SK-N-SH (cell line): ENCODE measurements at regions not wholly inside any gene's neighbourhood (a gene's known extent, or its start where the extent isn't known, plus 50 kb on each side); places are given as distances from the start of the nearest gene placed in this dataset.

Experiments used
- CTCF ChIA-PET: fragments of 300-600, 350-600 bp; formaldehyde crosslinking; extraction: SDS; loops from one replicate; lab custom pipeline; 2021; lab: Yijun Ruan, JAX
- POLR2A ChIA-PET: fragments of 350-600 bp; sonication (Branson Sonifier 250); formaldehyde crosslinking; extraction: SDS; loops from one replicate; lab custom pipeline; 2020; ENCODE audit warnings: antibody characterized with exemption, inconsistent platforms; lab: Yijun Ruan, JAX
- DNase-seq: peaks from one replicate; pipeline ENCODE4 v3.0.0; 2012
- H2AFZ ChIP-seq: fragments of 200-600 bp; sonication (generic); 2 replicates; pipeline ENCODE4 v1.8.1; 2016; ENCODE audit warnings: antibody characterized with exemption, mild to moderate bottlenecking, low read depth
- H3F3A ChIP-seq: fragments of 200-600 bp; sonication (generic); replicated peaks from 2 replicates; pipeline ENCODE3; 2016; ENCODE audit warnings: antibody characterized with exemption, mild to moderate bottlenecking; ENCODE audit not compliant: insufficient read depth
- H3K27ac ChIP-seq, 2 experiments: fragments of 200-500 bp in 1 of 2; fragments of 200-600 bp in 1 of 2; sonication (Bioruptor generic) in 1 of 2; sonication (generic), shearing (Covaris generic) in 1 of 2; 2 replicates each; pipeline versions ENCODE4 v1.5.1 to v1.6.1; 2014 to 2016; ENCODE audit warnings: low read depth in 2 of 2, inconsistent platforms in 1 of 2, low read length in 1 of 2, mild to moderate bottlenecking in 1 of 2, mixed read lengths in 1 of 2
- H3K27me3 ChIP-seq: fragments of 200-600 bp; sonication (generic), shearing (Covaris generic); 2 replicates; pipeline ENCODE4 v1.6.1; 2016; ENCODE audit warnings: mixed run types; ENCODE audit not compliant: insufficient read depth
- H3K36me3 ChIP-seq, 2 experiments: fragments of 200-500 bp in 1 of 2; fragments of 200-600 bp in 1 of 2; sonication (Bioruptor generic) in 1 of 2; sonication (generic) in 1 of 2; replicated peaks in 1 of 2; 2 replicates each; pipeline versions ENCODE3 to v1.5.1; 2014 to 2016; ENCODE audit warnings: low read length in 1 of 2, mild to moderate bottlenecking in 1 of 2; ENCODE audit not compliant: insufficient read depth in 2 of 2, control insufficient read depth in 1 of 2
- H3K4me1 ChIP-seq, 2 experiments: fragments of 200-500 bp in 1 of 2; fragments of 200-600 bp in 1 of 2; sonication (Bioruptor generic) in 1 of 2; sonication (generic), shearing (Covaris generic) in 1 of 2; 2 replicates each; pipeline versions ENCODE4 v1.5.1 to v1.6.1; 2014 to 2016; ENCODE audit warnings: low read depth in 1 of 2, low read length in 1 of 2, mixed run types in 1 of 2; ENCODE audit not compliant: insufficient read depth in 2 of 2, control insufficient read depth in 1 of 2
- H3K4me2 ChIP-seq: fragments of 200-600 bp; sonication (generic), shearing (Covaris generic); 2 replicates; pipeline ENCODE4 v1.6.1; 2017; ENCODE audit warnings: mixed run types
- H3K4me3 ChIP-seq, 2 experiments: fragments of 200-500 bp in 1 of 2; fragments of 200-600 bp in 1 of 2; sonication (Bioruptor generic) in 1 of 2; sonication (generic), shearing (Covaris generic) in 1 of 2; 2 replicates each; pipeline versions ENCODE4 v1.5.1 to v1.8.1; 2014 to 2016; ENCODE audit warnings: low read depth in 2 of 2, inconsistent platforms in 1 of 2, low read length in 1 of 2, mild to moderate bottlenecking in 1 of 2, mixed read lengths in 1 of 2, moderate library complexity in 1 of 2
- H3K79me2 ChIP-seq: fragments of 200-600 bp; sonication (generic); 2 replicates; pipeline ENCODE4 v1.8.1; 2017; ENCODE audit warnings: mild to moderate bottlenecking; ENCODE audit not compliant: insufficient read depth
- H3K9ac ChIP-seq: fragments of 200-600 bp; sonication (generic); 2 replicates; pipeline ENCODE4 v1.6.1; 2017; ENCODE audit warnings: mixed run types
- H3K9me2 ChIP-seq: fragments of 200-600 bp; sonication (generic); 2 replicates; pipeline ENCODE4 v1.6.1; 2017; ENCODE audit warnings: mixed run types
- H3K9me3 ChIP-seq: fragments of 200-600 bp; sonication (generic); 2 replicates; pipeline ENCODE4 v1.6.1; 2017; ENCODE audit warnings: mixed run types, mild to moderate bottlenecking, moderate library complexity
- H4K20me1 ChIP-seq: fragments of 200-600 bp; sonication (generic); 2 replicates; pipeline ENCODE4 v1.6.1; 2017; ENCODE audit warnings: mild to moderate bottlenecking, mixed run types; ENCODE audit not compliant: insufficient read depth
- ELF1 ChIP-seq: IDR thresholded peaks from 2 replicates; pipeline ENCODE4 v1.4.0; 2012
- EP300 ChIP-seq, 2 experiments: IDR thresholded peaks; 2 replicates each; pipeline versions ENCODE4 v1.4.0 to v1.6.1; 2012; ENCODE audit warnings: borderline replicate concordance in 1 of 2, low read depth in 1 of 2, low read length in 1 of 2
- FOXJ3 ChIP-seq: sonication (generic); formaldehyde crosslinking; IDR thresholded peaks from 2 replicates; pipeline ENCODE4 v1.5.1; 2020; ENCODE audit warnings: mild to moderate bottlenecking, missing genetic modification reagents
- GABPA ChIP-seq: IDR thresholded peaks from 2 replicates; pipeline ENCODE4 v1.4.0; 2012; ENCODE audit warnings: low read depth, mild to moderate bottlenecking
- GATA2 ChIP-seq: sonication (generic); formaldehyde crosslinking; IDR thresholded peaks from 2 replicates; pipeline ENCODE4 v1.5.0; 2020; ENCODE audit warnings: mild to moderate bottlenecking, missing genetic modification reagents
- JUND ChIP-seq: IDR thresholded peaks from 2 replicates; pipeline ENCODE4 v1.4.0; 2012
- MXI1 ChIP-seq: IDR thresholded peaks from 2 replicates; pipeline ENCODE4 v1.6.1; 2012; ENCODE audit warnings: mild to moderate bottlenecking, low read depth, low read length, improper control_type of control experiment
- PBX3 ChIP-seq: IDR thresholded peaks from 2 replicates; pipeline ENCODE4; 2012
- POLR2AphosphoS5 ChIP-seq: IDR thresholded peaks from 2 replicates; pipeline ENCODE4 v1.6.1; 2012; ENCODE audit warnings: low read depth, low read length
- RAD21 ChIP-seq: IDR thresholded peaks from 2 replicates; pipeline ENCODE4 v1.6.1; 2012; ENCODE audit warnings: mild to moderate bottlenecking, low read length
- RCOR1 ChIP-seq: fragments of 150-350 bp; IDR thresholded peaks from 2 replicates; pipeline ENCODE4 v1.6.1; 2017; ENCODE audit warnings: antibody characterized with exemption, low read length
- RFX5 ChIP-seq: IDR thresholded peaks from 2 replicates; pipeline ENCODE4 v1.6.1; 2012; ENCODE audit warnings: mild to moderate bottlenecking, improper control_type of control experiment, low read length
- SIN3A ChIP-seq: IDR thresholded peaks from 2 replicates; pipeline ENCODE4 v1.6.1; 2012; ENCODE audit warnings: low read depth, mild to moderate bottlenecking, low read length, moderate library complexity, borderline replicate concordance
- TAF1 ChIP-seq: IDR thresholded peaks from 2 replicates; pipeline ENCODE4 v1.6.1; 2012; ENCODE audit warnings: low read depth, mild to moderate bottlenecking, low read length, moderate library complexity, borderline replicate concordance
- TEAD4 ChIP-seq: IDR thresholded peaks from 2 replicates; pipeline ENCODE4 v1.4.0; 2012; ENCODE audit warnings: mild to moderate bottlenecking, borderline replicate concordance; ENCODE audit not compliant: insufficient read depth
- USF1 ChIP-seq: IDR thresholded peaks from 2 replicates; pipeline ENCODE4 v1.4.0; 2012; ENCODE audit warnings: low read depth, borderline replicate concordance
- YY1 ChIP-seq: IDR thresholded peaks from 2 replicates; pipeline ENCODE4 v1.4.0; 2012; ENCODE audit warnings: low read depth, mild to moderate bottlenecking
- WGBS: methylation state at CpG from one replicate; pipeline ENCODE4 v1.1.6; 2017; ENCODE audit warnings: low lambda C conversion rate; 5-methylcytosine and 5-hydroxymethylcytosine counted together

- H3K27ac ChIP-seq: no peak overlapping the region
- no peaks in the 10 kb centered on the region for H3K4me1 ChIP-seq
- H3K9me2 ChIP-seq: no peaks in the 10 kb centered on the region
- CTCF ChIA-PET: interaction anchor here (0.6 kb wide), 1 partner anchor 32 kb away, joined by 3 read pairs; no protein-coding TSS in a partner anchor
- H2AFZ ChIP-seq: no peak overlapping the region
- 61% methylated on average over 6 of the region's 6 CpGs for WGBS
- POLR2A ChIA-PET: no interaction called here
- H3K9ac ChIP-seq: no peak overlapping the region
- H3K4me2 ChIP-seq: no peak overlapping the region
- H3K79me2 ChIP-seq: no peaks in the 10 kb centered on the region
- H3K27me3 ChIP-seq: no peaks in the 10 kb centered on the region
- H3K36me3 ChIP-seq: no peaks in the 10 kb centered on the region
- no peak for TF ChIP-seq RAD21
- TF ChIP-seq TAF1: no peak
- no peak for TF ChIP-seq RFX5
- no peak for TF ChIP-seq GABPA
- no peak for TF ChIP-seq FOXJ3
- TF ChIP-seq USF1: no peak
- no peak for TF ChIP-seq EP300 (IDR thresholded peaks at IDR 0.05; ENCODE audit: borderline replicate concordance in 1 of 2, low read depth in 1 of 2, low read length in 1 of 2)
- TF ChIP-seq JUND: no peak
- TF ChIP-seq POLR2AphosphoS5: no peak
- TF ChIP-seq TEAD4: no peak
- TF ChIP-seq PBX3: no peak
- no peak for TF ChIP-seq ELF1
- TF ChIP-seq GATA2 (CRISPR knock-in tag): no peak
- TF ChIP-seq MXI1: no peak
- no peak for DNase-seq
- H3F3A ChIP-seq: no peaks in the 10 kb centered on the region
- H3K9me3 ChIP-seq: no peaks in the 10 kb centered on the region
- no peaks in the 10 kb centered on the region for H4K20me1 ChIP-seq
- no peak overlapping the region for H3K4me3 ChIP-seq
Measured at GRCh38 chr4:128707864-128708263, 101.6 kb upstream of the JADE1 start.

GRCh38 chr4:128703948-128704347 is 105.6 kb upstream of the JADE1 start:
- no peaks in the 10 kb centered on the region for H3K36me3 ChIP-seq
- 90% methylated on average over 14 of the region's 14 CpGs for WGBS
- POLR2A ChIA-PET: no interaction called here
- DNase-seq: no peak
- no peak overlapping the region for H3K4me3 ChIP-seq
- H3K79me2 ChIP-seq: no peaks in the 10 kb centered on the region
- no peak overlapping the region for H3K27ac ChIP-seq
- H3K4me1 ChIP-seq: no peaks in the 10 kb centered on the region
- no peak overlapping the region for H2AFZ ChIP-seq
- H3K27me3 ChIP-seq: no peaks in the 10 kb centered on the region
- H3K9me2 ChIP-seq: no peaks in the 10 kb centered on the region
- H3F3A ChIP-seq: no peaks in the 10 kb centered on the region
- H3K9ac ChIP-seq: no peak overlapping the region
- CTCF ChIA-PET: no interaction called here
- H3K4me2 ChIP-seq: no peak overlapping the region
- no peaks in the 10 kb centered on the region for H4K20me1 ChIP-seq
- H3K9me3 ChIP-seq: no peaks in the 10 kb centered on the region
- TF ChIP-seq SIN3A: no peak
- no peak for TF ChIP-seq TEAD4
- TF ChIP-seq RCOR1: no peak
- TF ChIP-seq YY1: no peak
- no peak for TF ChIP-seq GATA2 (CRISPR knock-in tag)
- no peak for TF ChIP-seq GABPA
- TF ChIP-seq, all 33 proteins: peak for 0
